NCI-H446 (cell line): ENCODE measurements at regions not wholly inside any gene's neighbourhood (a gene's known extent, or its start where the extent isn't known, plus 50 kb on each side); places are given as distances from the start of the nearest gene placed in this dataset.

ENCODE experiments used
- DNase-seq, 2 experiments: peaks; one replicate each; lab custom pipeline; 2025; lab: John Stamatoyannopoulos, UW

- DNase-seq, result no peak
These were observed 54.8 kb downstream of the NOG start for GRCh38 chr17:56648321-56648720.

- no peak for DNase-seq
These were observed 55.3 kb downstream of the NOG start for GRCh38 chr17:56648806-56649205.

- DNase-seq, result no peak
These were observed 59.1 kb downstream of the NOG start for GRCh38 chr17:56652628-56653027.

GRCh38 chr17:56653877-56654276, 60.4 kb downstream of the NOG start:
- peak in 1 of 2 experiments; percentile 46 for DNase-seq

GRCh38 chr17:56656701-56657327, 63.3 kb downstream of the NOG start:
- no peak for DNase-seq

- DNase-seq, result no peak
These were observed 65.1 kb downstream of the NOG start for GRCh38 chr17:56658648-56659047.

- no peak for DNase-seq
These were observed 66.1 kb downstream of the NOG start for GRCh38 chr17:56659622-56660021.

- DNase-seq, result no peak
These were observed 68.4 kb downstream of the NOG start for GRCh38 chr17:56661906-56662305.

GRCh38 chr17:56665864-56666263, 72.4 kb downstream of the NOG start:
- DNase-seq, result peak in 1 of 2 experiments; percentile 4

GRCh38 chr17:56667925-56668458, 74.5 kb downstream of the NOG start:
- no peak for DNase-seq

GRCh38 chr17:56672195-56672594, 78.7 kb downstream of the NOG start:
- no peak for DNase-seq

- no peak for DNase-seq
These were observed 81.0 kb downstream of the NOG start for GRCh38 chr17:56674401-56674925.

GRCh38 chr17:56675876-56676660, 82.6 kb downstream of the NOG start:
- DNase-seq, result no peak

GRCh38 chr17:56676810-56677209, 83.3 kb downstream of the NOG start:
- DNase-seq, result no peak

GRCh38 chr17:56678249-56679114, 85.0 kb downstream of the NOG start:
- peak; percentile 45 to 59 for DNase-seq

GRCh38 chr17:56679115-56679776, 85.7 kb downstream of the NOG start:
- peak in 1 of 2 experiments; percentile 62 for DNase-seq

- DNase-seq, result no peak
These were observed 86.4 kb downstream of the NOG start for GRCh38 chr17:56679777-56680422.

GRCh38 chr17:56680676-56681075, 87.2 kb downstream of the NOG start:
- DNase-seq, result no peak

GRCh38 chr17:56681561-56682266, 88.2 kb downstream of the NOG start:
- DNase-seq, result no peak

- no peak for DNase-seq
These were observed 94.7 kb downstream of the NOG start for GRCh38 chr17:56688151-56688550.
